ENCODE measurements at regions not wholly inside any gene's neighbourhood (a gene's known extent, or its start where the extent isn't known, plus 50 kb on each side); places are given as distances from the start of the nearest gene placed in this dataset.

GRCh38 chr21:36640721-36641244 lies 58.1 kb upstream of the SIM2 start:
- in situ Hi-C loops (cut with MboI; ENCODE audit: low sequenced_read_pairs, unreplicated experiment), result no loop called here
- TF ChIP-seq, protein P1, sequence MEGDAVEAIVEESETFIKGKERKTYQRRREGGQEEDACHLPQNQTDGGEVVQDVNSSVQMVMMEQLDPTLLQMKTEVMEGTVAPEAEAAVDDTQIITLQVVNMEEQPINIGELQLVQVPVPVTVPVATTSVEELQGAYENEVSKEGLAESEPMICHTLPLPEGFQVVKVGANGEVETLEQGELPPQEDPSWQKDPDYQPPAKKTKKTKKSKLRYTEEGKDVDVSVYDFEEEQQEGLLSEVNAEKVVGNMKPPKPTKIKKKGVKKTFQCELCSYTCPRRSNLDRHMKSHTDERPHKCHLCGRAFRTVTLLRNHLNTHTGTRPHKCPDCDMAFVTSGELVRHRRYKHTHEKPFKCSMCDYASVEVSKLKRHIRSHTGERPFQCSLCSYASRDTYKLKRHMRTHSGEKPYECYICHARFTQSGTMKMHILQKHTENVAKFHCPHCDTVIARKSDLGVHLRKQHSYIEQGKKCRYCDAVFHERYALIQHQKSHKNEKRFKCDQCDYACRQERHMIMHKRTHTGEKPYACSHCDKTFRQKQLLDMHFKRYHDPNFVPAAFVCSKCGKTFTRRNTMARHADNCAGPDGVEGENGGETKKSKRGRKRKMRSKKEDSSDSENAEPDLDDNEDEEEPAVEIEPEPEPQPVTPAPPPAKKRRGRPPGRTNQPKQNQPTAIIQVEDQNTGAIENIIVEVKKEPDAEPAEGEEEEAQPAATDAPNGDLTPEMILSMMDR (IDR thresholded peaks at IDR 0.05; ENCODE audit: borderline replicate concordance, control extremely low read depth, extremely low read depth, insufficient read depth, missing control alignments), result no peak
- DNase-seq (ENCODE audit: low spot score), result no peak

GRCh38 chr21:36641346-36641745 lies 57.6 kb upstream of the SIM2 start:
- TF ChIP-seq, protein P1 (IDR thresholded peaks at IDR 0.05; ENCODE audit: borderline replicate concordance, control extremely low read depth, extremely low read depth, insufficient read depth, missing control alignments), result no peak
- DNase-seq (ENCODE audit: low spot score), result no peak
- in situ Hi-C loops (cut with MboI; ENCODE audit: low sequenced_read_pairs, unreplicated experiment), result no loop called here

GRCh38 chr21:36641886-36642285 lies 57.0 kb upstream of the SIM2 start:
- in situ Hi-C loops (cut with MboI; ENCODE audit: low sequenced_read_pairs, unreplicated experiment), result no loop called here
- TF ChIP-seq, protein P1 (IDR thresholded peaks at IDR 0.05; ENCODE audit: borderline replicate concordance, control extremely low read depth, extremely low read depth, insufficient read depth, missing control alignments), result no peak
- DNase-seq (ENCODE audit: low spot score), result no peak

GRCh38 chr21:36642777-36643176 lies 56.1 kb upstream of the SIM2 start:
- no peak for DNase-seq (ENCODE audit: low spot score)
- in situ Hi-C loops (cut with MboI; ENCODE audit: low sequenced_read_pairs, unreplicated experiment), result no loop called here
- TF ChIP-seq, protein P1 (IDR thresholded peaks at IDR 0.05; ENCODE audit: borderline replicate concordance, control extremely low read depth, extremely low read depth, insufficient read depth, missing control alignments), result no peak

DNA sequence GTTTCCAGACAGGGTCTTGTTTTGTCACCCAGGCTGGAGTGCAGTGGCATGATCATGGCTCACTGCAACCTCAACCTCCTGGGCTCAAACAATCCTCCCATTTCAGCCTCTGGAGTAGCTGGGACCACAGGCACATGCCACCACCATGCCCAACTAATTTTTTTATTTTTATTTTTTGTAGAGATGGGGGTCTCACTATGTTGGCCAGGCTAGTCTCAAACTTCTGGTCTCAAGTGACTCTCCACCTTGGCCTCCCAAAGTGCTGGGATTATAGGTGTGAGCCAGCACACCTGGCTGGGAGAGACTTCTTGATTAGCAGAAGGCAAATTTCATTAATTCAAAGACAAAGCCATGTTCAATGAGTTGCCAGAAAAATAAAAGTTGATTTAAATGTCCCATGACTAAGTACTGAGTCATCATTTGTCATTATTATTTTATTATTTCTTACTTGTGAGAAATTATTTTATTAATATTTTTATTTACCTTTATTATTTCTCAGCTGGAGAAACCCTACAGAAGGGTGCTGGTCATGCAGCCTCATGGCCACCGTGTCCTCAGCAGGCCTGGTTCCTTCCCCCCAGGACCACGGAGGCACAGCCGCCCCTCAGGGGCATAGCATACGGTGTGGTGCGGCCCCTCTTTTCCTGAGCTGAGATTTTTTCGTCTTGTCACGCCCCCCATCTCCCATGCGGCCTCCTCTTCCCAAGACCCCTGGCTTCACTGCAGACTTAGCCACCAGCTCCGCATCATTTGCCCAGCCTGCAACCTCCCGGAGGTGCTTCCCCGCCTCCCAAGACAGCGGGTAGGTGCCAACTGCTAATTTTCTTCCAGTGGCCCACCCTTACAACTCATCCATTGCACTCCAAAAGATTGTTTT lies 55.3 kb upstream of the SIM2 start:
- TF ChIP-seq, protein P1 (IDR thresholded peaks at IDR 0.05; ENCODE audit: borderline replicate concordance, control extremely low read depth, extremely low read depth, insufficient read depth, missing control alignments), result no peak
- DNase-seq (ENCODE audit: low spot score), result no peak
- in situ Hi-C loops (cut with MboI; ENCODE audit: low sequenced_read_pairs, unreplicated experiment), result no loop called here

DNA sequence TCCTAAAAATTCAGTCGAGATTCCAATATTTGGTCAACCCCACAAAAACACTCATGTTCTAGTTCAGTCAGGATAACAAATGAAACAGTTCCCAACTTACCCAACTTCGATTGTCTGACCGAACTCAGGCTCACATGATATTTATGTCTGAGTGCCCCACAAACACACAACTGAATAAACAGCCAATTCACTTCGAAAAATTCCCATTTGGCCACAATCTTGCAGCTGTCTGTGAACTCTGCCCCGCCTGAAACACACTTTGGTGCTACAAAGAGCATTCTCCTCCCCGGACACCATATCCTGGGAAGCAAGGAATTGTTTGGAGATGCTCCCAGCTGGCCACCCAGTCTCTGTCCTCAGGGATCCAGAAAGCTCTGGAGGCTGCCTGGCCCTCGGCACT lies 52.9 kb upstream of the SIM2 start:
- in situ Hi-C loops (cut with MboI; ENCODE audit: low sequenced_read_pairs, unreplicated experiment), result no loop called here
- no peak for DNase-seq (ENCODE audit: low spot score)
- TF ChIP-seq, protein P1 (IDR thresholded peaks at IDR 0.05; ENCODE audit: borderline replicate concordance, control extremely low read depth, extremely low read depth, insufficient read depth, missing control alignments), result no peak

Measured in GM13976 (cell line).